ENCODE measurements at regions not wholly inside any gene's neighbourhood (a gene's known extent, or its start where the extent isn't known, plus 50 kb on each side); places are given as distances from the start of the nearest gene placed in this dataset.

- TF ChIP-seq JUNB (IDR thresholded peaks at IDR 0.05) = peak; percentile 81
Measured at GRCh38 chr2:63676135-63676534, 87.4 kb downstream of the MDH1 start (continued).

GRCh38 chr2:63678085-63678484, 89.3 kb downstream of the MDH1 start:
- H3K4me3 ChIP-seq = no peak overlapping the region
- ChIA-PET RAD21 (ENCODE audit: unreplicated experiment) (interaction anchor here (1.0 kb wide), 1 partner anchor 183 kb away, joined by 3 read pairs; no protein-coding TSS in a partner anchor), POLR2A (interaction anchor here (0.9 to 1.3 kb wide), 2 partner anchors 9 to 164 kb away, joined by 4 read pairs; partner anchors contain the start of gene UGP2), CTCF (interaction anchor here (1.6 to 2.0 kb wide), 2 partner anchors 60 to 183 kb away, joined by 3 to 7 read pairs; no protein-coding TSS in a partner anchor), SMC1A (ENCODE audit: uncharacterized antibody, unreplicated experiment) (interaction anchor here (1.5 kb wide), 1 partner anchor 13 kb away, joined by 4 read pairs; no protein-coding TSS in a partner anchor)
- H3K4me1 ChIP-seq (ENCODE audit: control insufficient read depth, insufficient read depth, low read length) = 0 out of 2 replicates have a peak, but pooled peaks cover 2% of the 10 kb centered on the region
- H3K36me3 ChIP-seq (ENCODE audit: control insufficient read depth in 2 of 2, insufficient read depth in 2 of 2, low read length in 1 of 2) = no peaks in the 10 kb centered on the region
- in situ Hi-C loops (cut with MboI) = no loop called here
- ATAC-seq (no peak), DNase-seq (ENCODE audit: low read depth, low spot score) (no peak), FAIRE-seq (no peak)
- H2AFZ ChIP-seq (ENCODE audit: control insufficient read depth, low read depth, low read length) = no peak overlapping the region
- BruUV-seq (replicated peaks) = no TSS peak
- H3K9me3 ChIP-seq (replicated peaks; ENCODE audit: control insufficient read depth, insufficient read depth, low read length) = no peaks in the 10 kb centered on the region
- H3K27ac ChIP-seq (ENCODE audit: control insufficient read depth, insufficient read depth) = no peak overlapping the region
- 61% methylated on average over 2 of the region's 2 CpGs for WGBS (ENCODE audit: insufficient coverage, insufficient replicate concordance, low lambda C conversion rate, missing lambda C conversion rate)
- H3K27me3 ChIP-seq (replicated peaks in 1 of 2; ENCODE audit: control insufficient read depth in 2 of 2, insufficient read depth in 2 of 2, low read length in 1 of 2) = no peaks in the 10 kb centered on the region
- intact Hi-C loops (cut with micrococcal nuclease; ENCODE audit: unreplicated experiment) = no loop called here
- no peak overlapping the region for H3K9ac ChIP-seq (ENCODE audit: control insufficient read depth, insufficient read depth, low read length)
- no peaks in the 10 kb centered on the region for H4K20me1 ChIP-seq (ENCODE audit: control insufficient read depth, insufficient read depth)
- H3K79me2 ChIP-seq (ENCODE audit: control insufficient read depth, insufficient read depth, low read length) = no peaks in the 10 kb centered on the region
- H3K4me2 ChIP-seq (ENCODE audit: control insufficient read depth, insufficient read depth) = no peak overlapping the region
- TF ChIP-seq EP300 (IDR thresholded peaks at IDR 0.05; ENCODE audit: borderline replicate concordance in 1 of 2, control insufficient read depth in 1 of 2, low read depth in 2 of 2, low read length in 2 of 2) (no peak), MXI1 (IDR thresholded peaks at IDR 0.05; ENCODE audit: low read depth, low read length) (no peak), ZBTB40 (IDR thresholded peaks at IDR 0.05; ENCODE audit: borderline replicate concordance) (no peak), TARDBP (IDR thresholded peaks at IDR 0.05; ENCODE audit: borderline replicate concordance) (no peak), KDM1A (IDR thresholded peaks at IDR 0.05; ENCODE audit: borderline replicate concordance) (no peak), EZH2 (IDR thresholded peaks at IDR 0.05; ENCODE audit: borderline replicate concordance, control insufficient read depth, low read depth, low read length) (no peak), RAD51 (IDR thresholded peaks at IDR 0.05) (no peak)
- TF ChIP-seq, protein P1, sequence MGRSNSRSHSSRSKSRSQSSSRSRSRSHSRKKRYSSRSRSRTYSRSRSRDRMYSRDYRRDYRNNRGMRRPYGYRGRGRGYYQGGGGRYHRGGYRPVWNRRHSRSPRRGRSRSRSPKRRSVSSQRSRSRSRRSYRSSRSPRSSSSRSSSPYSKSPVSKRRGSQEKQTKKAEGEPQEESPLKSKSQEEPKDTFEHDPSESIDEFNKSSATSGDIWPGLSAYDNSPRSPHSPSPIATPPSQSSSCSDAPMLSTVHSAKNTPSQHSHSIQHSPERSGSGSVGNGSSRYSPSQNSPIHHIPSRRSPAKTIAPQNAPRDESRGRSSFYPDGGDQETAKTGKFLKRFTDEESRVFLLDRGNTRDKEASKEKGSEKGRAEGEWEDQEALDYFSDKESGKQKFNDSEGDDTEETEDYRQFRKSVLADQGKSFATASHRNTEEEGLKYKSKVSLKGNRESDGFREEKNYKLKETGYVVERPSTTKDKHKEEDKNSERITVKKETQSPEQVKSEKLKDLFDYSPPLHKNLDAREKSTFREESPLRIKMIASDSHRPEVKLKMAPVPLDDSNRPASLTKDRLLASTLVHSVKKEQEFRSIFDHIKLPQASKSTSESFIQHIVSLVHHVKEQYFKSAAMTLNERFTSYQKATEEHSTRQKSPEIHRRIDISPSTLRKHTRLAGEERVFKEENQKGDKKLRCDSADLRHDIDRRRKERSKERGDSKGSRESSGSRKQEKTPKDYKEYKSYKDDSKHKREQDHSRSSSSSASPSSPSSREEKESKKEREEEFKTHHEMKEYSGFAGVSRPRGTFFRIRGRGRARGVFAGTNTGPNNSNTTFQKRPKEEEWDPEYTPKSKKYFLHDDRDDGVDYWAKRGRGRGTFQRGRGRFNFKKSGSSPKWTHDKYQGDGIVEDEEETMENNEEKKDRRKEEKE (IDR thresholded peaks at IDR 0.05) = no peak
- TF ChIP-seq, protein P2, sequence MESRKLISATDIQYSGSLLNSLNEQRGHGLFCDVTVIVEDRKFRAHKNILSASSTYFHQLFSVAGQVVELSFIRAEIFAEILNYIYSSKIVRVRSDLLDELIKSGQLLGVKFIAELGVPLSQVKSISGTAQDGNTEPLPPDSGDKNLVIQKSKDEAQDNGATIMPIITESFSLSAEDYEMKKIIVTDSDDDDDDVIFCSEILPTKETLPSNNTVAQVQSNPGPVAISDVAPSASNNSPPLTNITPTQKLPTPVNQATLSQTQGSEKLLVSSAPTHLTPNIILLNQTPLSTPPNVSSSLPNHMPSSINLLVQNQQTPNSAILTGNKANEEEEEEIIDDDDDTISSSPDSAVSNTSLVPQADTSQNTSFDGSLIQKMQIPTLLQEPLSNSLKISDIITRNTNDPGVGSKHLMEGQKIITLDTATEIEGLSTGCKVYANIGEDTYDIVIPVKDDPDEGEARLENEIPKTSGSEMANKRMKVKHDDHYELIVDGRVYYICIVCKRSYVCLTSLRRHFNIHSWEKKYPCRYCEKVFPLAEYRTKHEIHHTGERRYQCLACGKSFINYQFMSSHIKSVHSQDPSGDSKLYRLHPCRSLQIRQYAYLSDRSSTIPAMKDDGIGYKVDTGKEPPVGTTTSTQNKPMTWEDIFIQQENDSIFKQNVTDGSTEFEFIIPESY (IDR thresholded peaks at IDR 0.05) = no peak

All from GM12878 (cell line).